ENCODE measurements at regions not wholly inside any gene's neighbourhood (a gene's known extent, or its start where the extent isn't known, plus 50 kb on each side); places are given as distances from the start of the nearest gene placed in this dataset.

DNA sequence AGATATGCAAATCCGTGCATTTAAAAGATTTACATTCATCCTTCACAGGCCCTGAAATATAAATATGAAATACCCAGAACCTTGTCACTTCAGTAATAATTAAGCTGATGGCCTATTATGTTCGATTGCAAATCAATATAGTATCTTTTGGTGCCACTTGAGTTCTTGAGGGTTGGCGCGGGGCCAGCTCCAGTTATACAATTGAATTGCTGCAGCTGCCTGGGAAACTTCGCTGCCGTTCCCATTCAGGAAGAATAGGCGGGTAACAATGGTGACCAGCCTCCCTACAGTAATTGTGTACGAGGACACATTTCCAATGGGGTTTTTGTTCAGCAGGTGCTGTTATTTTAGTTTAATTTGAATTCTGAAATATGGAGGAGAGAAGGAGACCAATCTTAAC lies 451.2 kb downstream of the INSC start:
- no peak for TF ChIP-seq POLR2AphosphoS5 (IDR thresholded peaks at IDR 0.05; ENCODE audit: low read depth, low read length)
- no peak for TF ChIP-seq TAF1 (IDR thresholded peaks at IDR 0.05; ENCODE audit: borderline replicate concordance, insufficient read depth, low read length)
- no peak for TF ChIP-seq REST (IDR thresholded peaks at IDR 0.05; ENCODE audit: insufficient read depth in 1 of 2, low read depth in 2 of 2, low read length in 2 of 2)
